ENCODE measurements at regions not wholly inside any gene's neighbourhood (a gene's known extent, or its start where the extent isn't known, plus 50 kb on each side); places are given as distances from the start of the nearest gene placed in this dataset.

GRCh38 chr1:173128742-173129141 lies 78.0 kb upstream of the TNFSF18 start:
- intact Hi-C loops (cut with DNase I, micrococcal nuclease): no loop called here
- CTCF ChIA-PET: no interaction called here
- Mint-ChIP-seq H3K27me3 (no peaks in the 10 kb centered on the region), H3K4me1 (no peaks in the 10 kb centered on the region), H3K27ac (no peak overlapping the region), H3K4me3 (no peak overlapping the region), H3K36me3 (ENCODE audit: low read depth) (no peaks in the 10 kb centered on the region), H3K9me3 (ENCODE audit: low read depth) (no peaks in the 10 kb centered on the region)
- no peak for DNase-seq
- no peak for ATAC-seq
- POLR2A ChIA-PET: no interaction called here

- ATAC-seq: no peak
- DNase-seq: no peak
- POLR2A ChIA-PET: no interaction called here
- H3K36me3 Mint-ChIP-seq (ENCODE audit: low read depth): no peaks in the 10 kb centered on the region
- no peak overlapping the region for H3K4me3 Mint-ChIP-seq
- H3K4me1 Mint-ChIP-seq: peaks cover 8% of the 10 kb centered on the region
- H3K27ac Mint-ChIP-seq: no peak overlapping the region
- CTCF ChIA-PET: no interaction called here
- intact Hi-C loops (cut with DNase I, micrococcal nuclease): no loop called here
- H3K27me3 Mint-ChIP-seq: no peaks in the 10 kb centered on the region
- H3K9me3 Mint-ChIP-seq (ENCODE audit: low read depth): no peaks in the 10 kb centered on the region
Measured at GRCh38 chr1:173127369-173128307, 76.9 kb upstream of the TNFSF18 start.

- H3K36me3 Mint-ChIP-seq (ENCODE audit: low read depth): no peaks in the 10 kb centered on the region
- no peaks in the 10 kb centered on the region for H3K27me3 Mint-ChIP-seq
- DNase-seq (no peak), ATAC-seq (no peak)
- CTCF ChIA-PET: no interaction called here
- no peak overlapping the region for H3K27ac Mint-ChIP-seq
- intact Hi-C loops (cut with DNase I, micrococcal nuclease): no loop called here
- POLR2A ChIA-PET: no interaction called here
- no peak overlapping the region for H3K4me3 Mint-ChIP-seq
- H3K4me1 Mint-ChIP-seq: peaks cover 11% of the 10 kb centered on the region
- H3K9me3 Mint-ChIP-seq (ENCODE audit: low read depth): no peaks in the 10 kb centered on the region
Measured at GRCh38 chr1:173126421-173126820, 75.7 kb upstream of the TNFSF18 start.

GRCh38 chr1:173122958-173123852 lies 72.5 kb upstream of the TNFSF18 start:
- peaks cover 11% of the 10 kb centered on the region for H3K4me1 Mint-ChIP-seq
- H3K27me3 Mint-ChIP-seq: no peaks in the 10 kb centered on the region
- POLR2A ChIA-PET: no interaction called here
- no peak for ATAC-seq
- intact Hi-C loops (cut with DNase I, micrococcal nuclease): no loop called here
- CTCF ChIA-PET: interaction anchor here (0.6 to 0.7 kb wide), 4 partner anchors 9 to 171 kb away, joined by 3 to 4 read pairs (median 3); no protein-coding TSS in a partner anchor
- H3K9me3 Mint-ChIP-seq (ENCODE audit: low read depth): no peaks in the 10 kb centered on the region
- H3K36me3 Mint-ChIP-seq (ENCODE audit: low read depth): no peaks in the 10 kb centered on the region
- H3K4me3 Mint-ChIP-seq: no peak overlapping the region
- DNase-seq: no peak
- H3K27ac Mint-ChIP-seq: no peak overlapping the region

- H3K36me3 Mint-ChIP-seq (ENCODE audit: low read depth): no peaks in the 10 kb centered on the region
- CTCF ChIA-PET: interaction anchor here (0.6 to 0.7 kb wide), 3 partner anchors 9 to 171 kb away, joined by 3 to 4 read pairs (median 3); no protein-coding TSS in a partner anchor
- POLR2A ChIA-PET: interaction anchor here (0.7 kb wide), 1 partner anchor 77 kb away, joined by 3 read pairs; no protein-coding TSS in a partner anchor
Measured at GRCh38 chr1:173122344-173122935, 71.7 kb upstream of the TNFSF18 start.

GRCh38 chr1:173118404-173118803 lies 67.7 kb upstream of the TNFSF18 start:
- DNase-seq: no peak
- ChIA-PET CTCF (no interaction called here), POLR2A (no interaction called here)
- no peak for ATAC-seq
- Mint-ChIP-seq H3K4me3 (no peak overlapping the region), H3K9me3 (ENCODE audit: low read depth) (no peaks in the 10 kb centered on the region), H3K4me1 (peaks cover 11% of the 10 kb centered on the region), H3K27me3 (no peaks in the 10 kb centered on the region), H3K36me3 (ENCODE audit: low read depth) (no peaks in the 10 kb centered on the region), H3K27ac (no peak overlapping the region)
- intact Hi-C loops (cut with DNase I, micrococcal nuclease): no loop called here

More at GRCh38 chr1:173122344-173122935, 71.7 kb upstream of the TNFSF18 start:
- no peaks in the 10 kb centered on the region for H3K27me3 Mint-ChIP-seq
- ATAC-seq (no peak), DNase-seq (no peak)
- H3K27ac Mint-ChIP-seq: no peak overlapping the region
- H3K4me3 Mint-ChIP-seq: no peak overlapping the region
- no peaks in the 10 kb centered on the region for H3K9me3 Mint-ChIP-seq (ENCODE audit: low read depth)
- intact Hi-C loops (cut with DNase I, micrococcal nuclease): no loop called here
- peaks cover 11% of the 10 kb centered on the region for H3K4me1 Mint-ChIP-seq

- DNase-seq: no peak
- ChIA-PET CTCF (interaction anchor here (0.6 kb wide), 1 partner anchor 822 kb away, joined by 3 read pairs; no protein-coding TSS in a partner anchor), POLR2A (no interaction called here)
- intact Hi-C loops (cut with DNase I, micrococcal nuclease): no loop called here
- no peaks in the 10 kb centered on the region for H3K36me3 Mint-ChIP-seq (ENCODE audit: low read depth)
- no peak for ATAC-seq
- H3K4me1 Mint-ChIP-seq: peaks cover 4% of the 10 kb centered on the region
- no peak overlapping the region for H3K27ac Mint-ChIP-seq
- no peaks in the 10 kb centered on the region for H3K9me3 Mint-ChIP-seq (ENCODE audit: low read depth)
- H3K4me3 Mint-ChIP-seq: no peak overlapping the region
- H3K27me3 Mint-ChIP-seq: no peaks in the 10 kb centered on the region
Measured at GRCh38 chr1:173117761-173118160, 67.0 kb upstream of the TNFSF18 start.

- no peaks in the 10 kb centered on the region for H3K27me3 Mint-ChIP-seq
- POLR2A ChIA-PET: no interaction called here
- intact Hi-C loops (cut with DNase I, micrococcal nuclease): no loop called here
- ATAC-seq (no peak), DNase-seq (no peak)
- no peak overlapping the region for H3K4me3 Mint-ChIP-seq
- no peak overlapping the region for H3K27ac Mint-ChIP-seq
- no peaks in the 10 kb centered on the region for H3K36me3 Mint-ChIP-seq (ENCODE audit: low read depth)
- no peaks in the 10 kb centered on the region for H3K4me1 Mint-ChIP-seq
- no peaks in the 10 kb centered on the region for H3K9me3 Mint-ChIP-seq (ENCODE audit: low read depth)
- CTCF ChIA-PET: interaction anchor here (0.6 kb wide), 1 partner anchor 823 kb away, joined by 3 read pairs; no protein-coding TSS in a partner anchor
Measured at GRCh38 chr1:173117108-173117633, 66.4 kb upstream of the TNFSF18 start.

- H3K9me3 Mint-ChIP-seq (ENCODE audit: low read depth): no peaks in the 10 kb centered on the region
- intact Hi-C loops (cut with DNase I, micrococcal nuclease): no loop called here
- no peaks in the 10 kb centered on the region for H3K27me3 Mint-ChIP-seq
- ChIA-PET CTCF (no interaction called here), POLR2A (no interaction called here)
- no peak overlapping the region for H3K4me3 Mint-ChIP-seq
- H3K27ac Mint-ChIP-seq: no peak overlapping the region
- no peak for DNase-seq
- H3K4me1 Mint-ChIP-seq: no peaks in the 10 kb centered on the region
- no peaks in the 10 kb centered on the region for H3K36me3 Mint-ChIP-seq (ENCODE audit: low read depth)
- no peak for ATAC-seq
Measured at GRCh38 chr1:173114346-173114745, 63.6 kb upstream of the TNFSF18 start.

GRCh38 chr1:173113015-173113741 lies 62.4 kb upstream of the TNFSF18 start:
- Mint-ChIP-seq H3K36me3 (ENCODE audit: low read depth) (peaks cover 2% of the 10 kb centered on the region), H3K27ac (no peak overlapping the region), H3K27me3 (no peaks in the 10 kb centered on the region), H3K9me3 (ENCODE audit: low read depth) (peaks cover 6% of the 10 kb centered on the region), H3K4me3 (no peak overlapping the region), H3K4me1 (no peaks in the 10 kb centered on the region)
- ChIA-PET POLR2A (no interaction called here), CTCF (interaction anchor here (0.6 kb wide), 1 partner anchor 10 kb away, joined by 3 read pairs; no protein-coding TSS in a partner anchor)
- intact Hi-C loops (cut with DNase I, micrococcal nuclease): no loop called here
- DNase-seq (peak; percentile 28), ATAC-seq (peak; percentile 51)

GRCh38 chr1:173112129-173112528 lies 61.4 kb upstream of the TNFSF18 start:
- peaks cover 13% of the 10 kb centered on the region for H3K9me3 Mint-ChIP-seq (ENCODE audit: low read depth)
- H3K27me3 Mint-ChIP-seq: no peaks in the 10 kb centered on the region
- H3K36me3 Mint-ChIP-seq (ENCODE audit: low read depth): peaks cover 4% of the 10 kb centered on the region
- no peak for DNase-seq
- no peak for ATAC-seq
- POLR2A ChIA-PET: no interaction called here
- no peaks in the 10 kb centered on the region for H3K4me1 Mint-ChIP-seq
- CTCF ChIA-PET: no interaction called here
- H3K4me3 Mint-ChIP-seq: no peak overlapping the region
- H3K27ac Mint-ChIP-seq: no peak overlapping the region
- intact Hi-C loops (cut with DNase I, micrococcal nuclease): no loop called here
